OCI-LY7 (cell line): ENCODE measurements at regions not wholly inside any gene's neighbourhood (a gene's known extent, or its start where the extent isn't known, plus 50 kb on each side); places are given as distances from the start of the nearest gene placed in this dataset.
A peak's percentile ranks its signal among the peaks of the same experiment; 100 is the strongest.

Source experiments
- BruUV-seq: library from RNA; stranded (reverse); fragments of 400-500 nt; replicated peaks from 2 replicates; lab custom pipeline; 2021; lab: Mats Ljungman, UMichigan
- CTCF ChIA-PET: fragments of 300-600 bp; sonication (Branson Sonifier 250); formaldehyde crosslinking; loops from one replicate; lab custom pipeline; 2022; ENCODE audit warnings: antibody characterized with exemption; ENCODE audit not compliant: unreplicated experiment; lab: Charles Lee
- POLR2A ChIA-PET: fragments of 300-600 bp; sonication (Branson Sonifier 250); formaldehyde crosslinking; loops from one replicate; lab custom pipeline; 2022; ENCODE audit warnings: antibody characterized with exemption; lab: Charles Lee
- DNase-seq: peaks from one replicate; pipeline ENCODE4 v3.0.0-alpha.2; 2015; ENCODE audit warnings: low spot score
- H2AFZ ChIP-seq: fragments of 200-600 bp; sonication (generic), shearing (Covaris generic); 2 replicates; pipeline ENCODE4 v1.6.1; 2014; ENCODE audit warnings: mild to moderate bottlenecking, antibody characterized with exemption, low read length, moderate library complexity
- H3K27ac ChIP-seq: fragments of 200-600 bp; sonication (generic); 2 replicates; pipeline ENCODE4 v1.5.1; 2014; ENCODE audit warnings: mixed run types, low read depth, mild to moderate bottlenecking, moderate library complexity, low read length, inconsistent platforms; ENCODE audit not compliant: poor library complexity, severe bottlenecking
- H3K36me3 ChIP-seq: fragments of 200-600 bp; sonication (generic); 2 replicates; pipeline ENCODE4 v1.6.1; 2014; ENCODE audit warnings: mild to moderate bottlenecking, antibody characterized with exemption, low read length, moderate library complexity, mixed read lengths; ENCODE audit not compliant: insufficient read depth
- H3K4me1 ChIP-seq: fragments of 200-600 bp; sonication (generic); 2 replicates; pipeline ENCODE4 v1.5.1; 2014; ENCODE audit warnings: mild to moderate bottlenecking, low read length; ENCODE audit not compliant: insufficient read depth, poor library complexity, severe bottlenecking
- H3K4me2 ChIP-seq: fragments of 200-600 bp; sonication (generic); 2 replicates; pipeline ENCODE4 v1.6.1; 2014; ENCODE audit warnings: mild to moderate bottlenecking, low read length
- H3K4me3 ChIP-seq: fragments of 200-600 bp; sonication (generic); 2 replicates; pipeline ENCODE4 v1.5.1; 2014; ENCODE audit warnings: mild to moderate bottlenecking, low read depth, low read length; ENCODE audit not compliant: poor library complexity, severe bottlenecking
- H3K79me2 ChIP-seq: fragments of 200-600 bp; sonication (generic); 2 replicates; pipeline ENCODE4 v1.6.1; 2016; ENCODE audit warnings: low read depth, mild to moderate bottlenecking, low read length, moderate library complexity, mixed read lengths; ENCODE audit not compliant: insufficient read depth
- H3K9me2 ChIP-seq: fragments of 200-600 bp; sonication (generic); 2 replicates; pipeline ENCODE4 v1.6.1; 2016; ENCODE audit warnings: mild to moderate bottlenecking, low read length, mixed read lengths; ENCODE audit not compliant: insufficient read depth
- H3K9me3 ChIP-seq: fragments of 200-600 bp; sonication (generic); 2 replicates; pipeline ENCODE4 v1.6.1; 2014; ENCODE audit warnings: mild to moderate bottlenecking, mixed run types, low read length, mixed read lengths
- H4K20me1 ChIP-seq: fragments of 200-600 bp; sonication (generic); 2 replicates; pipeline ENCODE4 v1.6.1; 2014; ENCODE audit warnings: mild to moderate bottlenecking, antibody characterized with exemption, low read length, moderate library complexity, mixed read lengths; ENCODE audit not compliant: insufficient read depth
- EZH2phosphoT487 ChIP-seq: fragments of 200-600 bp; sonication (generic); IDR thresholded peaks from 2 replicates; pipeline ENCODE4 v1.6.1; 2018; ENCODE audit warnings: low read depth, borderline replicate concordance, mild to moderate bottlenecking, mixed run types, antibody characterized with exemption, low read length, moderate library complexity, mixed read lengths
- intact Hi-C: fragments of 100-400 bp; cut with micrococcal nuclease; formaldehyde crosslinking; loops from one replicate; pipeline ENCODE4 v1.10.0; 2022; ENCODE audit not compliant: unreplicated experiment
- TF ChIP-seq, protein P1 (sequence below): fragments of 200-600 bp; sonication (generic); conservative IDR thresholded peaks from 2 replicates; pipeline ENCODE4 v1.5.1; 2014; ENCODE audit warnings: mild to moderate bottlenecking, antibody characterized with exemption, low read length, moderate library complexity, mixed read lengths

DNA sequence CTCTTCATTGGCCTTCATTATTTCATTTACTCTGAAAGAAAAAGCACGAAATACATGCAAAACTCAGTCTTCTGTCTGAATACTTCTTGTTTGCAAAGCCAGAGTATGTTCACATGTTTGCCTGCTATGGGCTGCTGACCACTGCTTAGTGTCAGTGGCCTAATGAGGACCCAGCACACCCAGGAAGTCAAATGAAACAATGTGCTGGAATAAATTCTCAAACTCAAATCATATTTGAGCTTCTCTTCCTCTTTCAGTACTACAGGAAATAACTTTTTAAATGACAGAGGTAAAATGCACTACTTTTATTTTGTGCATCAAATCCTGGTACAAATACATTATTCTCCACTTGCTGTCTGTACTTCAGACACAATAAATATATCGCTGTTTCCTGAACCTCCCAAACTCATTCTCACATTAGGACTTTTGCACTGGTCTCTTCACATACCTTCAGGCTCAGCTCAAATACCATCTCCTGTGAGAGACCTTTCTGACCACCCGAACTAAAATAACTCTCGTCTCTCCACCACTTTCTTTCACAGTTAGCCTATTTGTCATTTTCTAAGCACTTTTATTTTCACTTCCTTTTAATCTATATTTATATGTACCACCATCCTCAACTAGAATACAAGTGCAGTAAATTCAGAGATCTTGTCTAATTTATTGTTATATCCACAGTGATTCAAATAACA is 176.8 kb downstream of the TUSC7 start:
- intact Hi-C loops: loop anchor here (5.0 to 10.0 kb wide), 2 partner anchors 838 to 1091 kb away; no protein-coding TSS in a partner anchor
- H3K4me3 ChIP-seq: peak overlapping the region; percentile 52
- POLR2A ChIA-PET: interaction anchor here (0.6 to 0.7 kb wide), 3 partner anchors 11 to 20 kb away, joined by 3 to 5 read pairs (median 3); no protein-coding TSS in a partner anchor
- H3K36me3 ChIP-seq: no peaks in the 10 kb centered on the region
- no peaks in the 10 kb centered on the region for H3K79me2 ChIP-seq
- no peaks in the 10 kb centered on the region for H3K9me3 ChIP-seq
- BruUV-seq: TSS peak; percentile 79
- TF ChIP-seq, protein P1, sequence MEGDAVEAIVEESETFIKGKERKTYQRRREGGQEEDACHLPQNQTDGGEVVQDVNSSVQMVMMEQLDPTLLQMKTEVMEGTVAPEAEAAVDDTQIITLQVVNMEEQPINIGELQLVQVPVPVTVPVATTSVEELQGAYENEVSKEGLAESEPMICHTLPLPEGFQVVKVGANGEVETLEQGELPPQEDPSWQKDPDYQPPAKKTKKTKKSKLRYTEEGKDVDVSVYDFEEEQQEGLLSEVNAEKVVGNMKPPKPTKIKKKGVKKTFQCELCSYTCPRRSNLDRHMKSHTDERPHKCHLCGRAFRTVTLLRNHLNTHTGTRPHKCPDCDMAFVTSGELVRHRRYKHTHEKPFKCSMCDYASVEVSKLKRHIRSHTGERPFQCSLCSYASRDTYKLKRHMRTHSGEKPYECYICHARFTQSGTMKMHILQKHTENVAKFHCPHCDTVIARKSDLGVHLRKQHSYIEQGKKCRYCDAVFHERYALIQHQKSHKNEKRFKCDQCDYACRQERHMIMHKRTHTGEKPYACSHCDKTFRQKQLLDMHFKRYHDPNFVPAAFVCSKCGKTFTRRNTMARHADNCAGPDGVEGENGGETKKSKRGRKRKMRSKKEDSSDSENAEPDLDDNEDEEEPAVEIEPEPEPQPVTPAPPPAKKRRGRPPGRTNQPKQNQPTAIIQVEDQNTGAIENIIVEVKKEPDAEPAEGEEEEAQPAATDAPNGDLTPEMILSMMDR: no peak
- no peak for TF ChIP-seq EZH2phosphoT487
- CTCF ChIA-PET: no interaction called here
- DNase-seq: peak; percentile 56
- H2AFZ ChIP-seq: peak overlapping the region; percentile 96
- peaks cover 4% of the 10 kb centered on the region; the same call in 1 of the 2 replicates for H3K9me2 ChIP-seq
- H3K4me2 ChIP-seq: peak overlapping the region; percentile 75
- peak overlapping the region; percentile 84 for H3K27ac ChIP-seq
- peaks cover 25% of the 10 kb centered on the region for H3K4me1 ChIP-seq
- H4K20me1 ChIP-seq: no peaks in the 10 kb centered on the region

DNA sequence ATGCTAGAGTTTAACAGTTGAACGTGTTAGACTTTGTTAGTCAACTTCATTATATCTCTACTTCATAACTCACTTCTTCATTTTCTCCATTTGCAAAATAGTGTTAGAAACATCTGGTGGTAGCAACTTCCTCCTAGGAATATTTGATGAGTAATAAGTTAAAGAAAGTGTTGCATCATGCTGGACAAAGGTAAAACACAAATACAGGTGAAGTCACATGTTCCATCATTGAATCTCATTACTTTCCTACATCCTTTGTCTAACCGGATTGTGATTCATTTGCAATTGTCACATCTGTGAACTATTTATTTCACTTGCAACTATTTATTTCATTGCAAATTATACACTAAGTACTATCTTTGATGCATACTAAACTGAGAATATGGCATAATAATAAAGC is 186.5 kb downstream of the TUSC7 start:
- intact Hi-C loops: no loop called here
- no peaks in the 10 kb centered on the region for H3K36me3 ChIP-seq
- no peak overlapping the region for H2AFZ ChIP-seq
- ChIA-PET CTCF (no interaction called here), POLR2A (interaction anchor here (1.4 kb wide), 1 partner anchor 9 kb away, joined by 3 read pairs; no protein-coding TSS in a partner anchor)
- H3K27ac ChIP-seq: no peak overlapping the region
- no peak overlapping the region for H3K4me3 ChIP-seq
- H3K9me3 ChIP-seq: no peaks in the 10 kb centered on the region
- no peaks in the 10 kb centered on the region for H3K9me2 ChIP-seq
- H3K79me2 ChIP-seq: no peaks in the 10 kb centered on the region
- no peaks in the 10 kb centered on the region for H3K4me1 ChIP-seq
- no peak overlapping the region for H3K4me2 ChIP-seq
- no peak for DNase-seq
- H4K20me1 ChIP-seq: no peaks in the 10 kb centered on the region
- BruUV-seq: no TSS peak
- no peak for TF ChIP-seq EZH2phosphoT487
- TF ChIP-seq, protein P1: no peak

DNA sequence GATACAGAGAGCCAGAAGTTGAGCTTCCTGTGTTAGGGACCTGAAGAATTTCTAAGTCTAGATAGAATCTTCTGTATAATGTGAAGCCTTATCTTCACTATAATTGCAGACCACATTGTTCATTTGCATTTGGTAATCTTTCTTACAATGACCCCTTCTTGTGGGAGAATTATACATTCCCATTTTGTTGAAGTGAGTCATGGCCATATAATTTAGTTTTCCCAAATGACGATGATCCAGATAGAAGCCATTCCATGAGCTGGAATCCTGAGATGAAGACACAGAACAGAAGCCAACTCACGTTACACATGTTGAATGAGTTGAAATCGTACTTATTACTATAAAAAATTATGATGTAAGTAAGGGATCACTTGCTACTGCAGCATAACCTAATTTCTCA is 187.8 kb downstream of the TUSC7 start:
- H4K20me1 ChIP-seq: no peaks in the 10 kb centered on the region
- ChIA-PET CTCF (no interaction called here), POLR2A (interaction anchor here (0.6 to 1.1 kb wide), 6 partner anchors 27 to 1140 kb away, joined by 3 to 6 read pairs (median 3); no protein-coding TSS in a partner anchor)
- intact Hi-C loops: no loop called here
- H3K9me3 ChIP-seq: no peaks in the 10 kb centered on the region
- H3K9me2 ChIP-seq: no peaks in the 10 kb centered on the region
- no peaks in the 10 kb centered on the region for H3K4me1 ChIP-seq
- no peaks in the 10 kb centered on the region for H3K79me2 ChIP-seq
- TF ChIP-seq, protein P1: no peak
- no peak for TF ChIP-seq EZH2phosphoT487
- H3K27ac ChIP-seq: no peak overlapping the region
- H3K4me3 ChIP-seq: no peak overlapping the region
- H2AFZ ChIP-seq: no peak overlapping the region
- BruUV-seq: no TSS peak
- no peak overlapping the region for H3K4me2 ChIP-seq
- H3K36me3 ChIP-seq: no peaks in the 10 kb centered on the region
- DNase-seq: no peak
